Activated CD4-positive, alpha-beta memory T cell treated with anti-CD3 and anti-CD28 coated beads, Interleukin-2, amount 10 ng/mL, durations not matched to agents 7 days and 5 days (primary cell): ENCODE measurements at regions not wholly inside any gene's neighbourhood (a gene's known extent, or its start where the extent isn't known, plus 50 kb on each side); places are given as distances from the start of the nearest gene placed in this dataset.
A peak's percentile ranks its signal among the peaks of the same experiment; 100 is the strongest.

Experiments used
- CTCF ChIA-PET: fragments of 350-600 bp; sonication (Branson Sonifier 250); formaldehyde crosslinking; loops from one replicate; lab custom pipeline; 2021; ENCODE audit warnings: antibody characterized with exemption, inconsistent platforms; lab: Charles Lee
- POLR2A ChIA-PET: fragments of 350-600 bp; sonication (Branson Sonifier 250); formaldehyde crosslinking; loops from one replicate; lab custom pipeline; 2021; ENCODE audit warnings: antibody characterized with exemption; lab: Charles Lee
- DNase-seq: peaks from one replicate; pipeline ENCODE4 v3.0.0-alpha.2; 2020
- H3K27ac Mint-ChIP-seq: one replicate; pipeline ENCODE4 v1.8.0; 2021; ENCODE audit warnings: mild to moderate bottlenecking, mixed read lengths
- H3K27me3 Mint-ChIP-seq: one replicate; pipeline ENCODE4 v1.8.0; 2021; ENCODE audit warnings: mixed read lengths
- H3K36me3 Mint-ChIP-seq: one replicate; pipeline ENCODE4 v1.8.0; 2021; ENCODE audit warnings: low read depth, mixed read lengths
- H3K4me1 Mint-ChIP-seq: one replicate; pipeline ENCODE4 v1.8.0; 2021; ENCODE audit warnings: mixed read lengths
- H3K4me3 Mint-ChIP-seq: one replicate; pipeline ENCODE4 v1.8.0; 2021; ENCODE audit warnings: mild to moderate bottlenecking, mixed read lengths
- H3K9me3 Mint-ChIP-seq: one replicate; pipeline ENCODE4 v1.8.0; 2021; ENCODE audit warnings: mixed read lengths

- peaks cover 80% of the 10 kb centered on the region for H3K4me1 Mint-ChIP-seq
- peak overlapping the region; percentile 98 for H3K27ac Mint-ChIP-seq
- POLR2A ChIA-PET: interaction anchor here (0.7 to 15.6 kb wide), 57 partner anchors 10 to 403 kb away, joined by 3 to 630 read pairs (median 9); partner anchors contain the start of genes ARF6, DMAC2L, DNAAF2 and L2HGDH
- no peaks in the 10 kb centered on the region for H3K9me3 Mint-ChIP-seq
- peak; percentile 85 for DNase-seq
- H3K36me3 Mint-ChIP-seq: peaks cover 15% of the 10 kb centered on the region
- no peaks in the 10 kb centered on the region for H3K27me3 Mint-ChIP-seq
- CTCF ChIA-PET: interaction anchor here (0.7 to 7.0 kb wide), 28 partner anchors 16 to 368 kb away, joined by 3 to 134 read pairs (median 6); partner anchors contain the start of genes ARF6 and NEMF
- H3K4me3 Mint-ChIP-seq: peak overlapping the region; percentile 77
Observed at GRCh38 chr14:50001999-50002925, 109.4 kb downstream of the ARF6 start.

- Mint-ChIP-seq H3K36me3 (peaks cover 18% of the 10 kb centered on the region), H3K4me3 (peak overlapping the region; percentile 77), H3K27me3 (no peaks in the 10 kb centered on the region), H3K4me1 (peaks cover 78% of the 10 kb centered on the region), H3K27ac (peak overlapping the region; percentile 98), H3K9me3 (no peaks in the 10 kb centered on the region)
- DNase-seq: no peak
- POLR2A ChIA-PET: interaction anchor here (0.8 to 15.6 kb wide), 41 partner anchors 9 to 828 kb away, joined by 3 to 630 read pairs (median 33); partner anchors contain the start of genes ARF6, DNAAF2, NEMF and NIN
- CTCF ChIA-PET: interaction anchor here (0.9 to 7.0 kb wide), 18 partner anchors 24 to 150 kb away, joined by 3 to 134 read pairs (median 10); partner anchors contain the start of genes ARF6 and NEMF
Observed at GRCh38 chr14:50002926-50003212, 110.0 kb downstream of the ARF6 start.

- H3K27me3 Mint-ChIP-seq: no peaks in the 10 kb centered on the region
- peaks cover 76% of the 10 kb centered on the region for H3K4me1 Mint-ChIP-seq
- H3K27ac Mint-ChIP-seq: peak overlapping the region; percentile 98
- no peaks in the 10 kb centered on the region for H3K9me3 Mint-ChIP-seq
- DNase-seq: peak; percentile 88
- peak overlapping the region; percentile 77 for H3K4me3 Mint-ChIP-seq
- H3K36me3 Mint-ChIP-seq: peaks cover 18% of the 10 kb centered on the region
- CTCF ChIA-PET: interaction anchor here (0.8 to 7.0 kb wide), 23 partner anchors 12 to 308 kb away, joined by 3 to 134 read pairs (median 7); partner anchors contain the start of genes ARF6, NEMF and VCPKMT
- POLR2A ChIA-PET: interaction anchor here (0.7 to 15.6 kb wide), 43 partner anchors 9 to 828 kb away, joined by 3 to 630 read pairs (median 25); partner anchors contain the start of genes ARF6, DNAAF2, MAP4K5 and NEMF
Observed at GRCh38 chr14:50003213-50004021, 110.5 kb downstream of the ARF6 start.

GRCh38 chr14:50006141-50006540 is 110.2 kb downstream of the VCPKMT start:
- H3K36me3 Mint-ChIP-seq: peaks cover 35% of the 10 kb centered on the region
- no peak overlapping the region for H3K27ac Mint-ChIP-seq
- no peak overlapping the region for H3K4me3 Mint-ChIP-seq
- ChIA-PET CTCF (no interaction called here), POLR2A (interaction anchor here (8.9 kb wide), 1 partner anchor 33 kb away, joined by 209 read pairs; no protein-coding TSS in a partner anchor)
- DNase-seq: no peak
- no peaks in the 10 kb centered on the region for H3K27me3 Mint-ChIP-seq
- peaks cover 57% of the 10 kb centered on the region for H3K4me1 Mint-ChIP-seq
- no peaks in the 10 kb centered on the region for H3K9me3 Mint-ChIP-seq

- POLR2A ChIA-PET: interaction anchor here (1.1 to 8.9 kb wide), 2 partner anchors 32 to 37 kb away, joined by 4 to 209 read pairs; no protein-coding TSS in a partner anchor
- Mint-ChIP-seq H3K27ac (no peak overlapping the region), H3K9me3 (no peaks in the 10 kb centered on the region), H3K4me1 (peaks cover 49% of the 10 kb centered on the region), H3K4me3 (no peak overlapping the region), H3K27me3 (no peaks in the 10 kb centered on the region), H3K36me3 (peaks cover 36% of the 10 kb centered on the region)
- CTCF ChIA-PET: interaction anchor here (1.1 kb wide), 1 partner anchor 55 kb away, joined by 3 read pairs; no protein-coding TSS in a partner anchor
- no peak for DNase-seq
Observed at GRCh38 chr14:50007123-50007903, 109.1 kb downstream of the VCPKMT start.

- no peak overlapping the region for H3K4me3 Mint-ChIP-seq
- H3K9me3 Mint-ChIP-seq: no peaks in the 10 kb centered on the region
- H3K27ac Mint-ChIP-seq: no peak overlapping the region
- peaks cover 49% of the 10 kb centered on the region for H3K4me1 Mint-ChIP-seq
- H3K27me3 Mint-ChIP-seq: no peaks in the 10 kb centered on the region
- CTCF ChIA-PET: interaction anchor here (1.1 kb wide), 1 partner anchor 54 kb away, joined by 3 read pairs; no protein-coding TSS in a partner anchor
- H3K36me3 Mint-ChIP-seq: peaks cover 46% of the 10 kb centered on the region
- DNase-seq: no peak
- POLR2A ChIA-PET: interaction anchor here (0.9 kb wide), 1 partner anchor 12 kb away, joined by 3 read pairs; no protein-coding TSS in a partner anchor
Observed at GRCh38 chr14:50008562-50008961, 107.8 kb downstream of the VCPKMT start.

- Mint-ChIP-seq H3K9me3 (no peaks in the 10 kb centered on the region), H3K36me3 (peaks cover 47% of the 10 kb centered on the region), H3K27me3 (no peaks in the 10 kb centered on the region), H3K4me1 (peaks cover 46% of the 10 kb centered on the region), H3K27ac (no peak overlapping the region), H3K4me3 (no peak overlapping the region)
- no peak for DNase-seq
- ChIA-PET CTCF (no interaction called here), POLR2A (interaction anchor here (1.3 kb wide), 1 partner anchor 29 kb away, joined by 3 read pairs; no protein-coding TSS in a partner anchor)
Observed at GRCh38 chr14:50008974-50009373, 107.4 kb downstream of the VCPKMT start.

- Mint-ChIP-seq H3K9me3 (no peaks in the 10 kb centered on the region), H3K27ac (no peak overlapping the region), H3K27me3 (no peaks in the 10 kb centered on the region), H3K4me3 (no peak overlapping the region), H3K36me3 (peaks cover 47% of the 10 kb centered on the region), H3K4me1 (peaks cover 43% of the 10 kb centered on the region)
- DNase-seq: no peak
- POLR2A ChIA-PET: interaction anchor here (3.0 kb wide), 1 partner anchor 8 kb away, joined by 19 read pairs; no protein-coding TSS in a partner anchor
- CTCF ChIA-PET: no interaction called here
Observed at GRCh38 chr14:50010752-50011151, 105.6 kb downstream of the VCPKMT start.

- Mint-ChIP-seq H3K4me3 (no peak overlapping the region), H3K9me3 (no peaks in the 10 kb centered on the region), H3K27ac (no peak overlapping the region), H3K27me3 (no peaks in the 10 kb centered on the region), H3K36me3 (peaks cover 43% of the 10 kb centered on the region), H3K4me1 (peaks cover 45% of the 10 kb centered on the region)
- DNase-seq: no peak
- POLR2A ChIA-PET: interaction anchor here (3.0 kb wide), 1 partner anchor 8 kb away, joined by 19 read pairs; no protein-coding TSS in a partner anchor
- CTCF ChIA-PET: no interaction called here
Observed at GRCh38 chr14:50011242-50011641, 105.1 kb downstream of the VCPKMT start.

- no peaks in the 10 kb centered on the region for H3K9me3 Mint-ChIP-seq
- H3K4me1 Mint-ChIP-seq: peaks cover 37% of the 10 kb centered on the region
- ChIA-PET CTCF (no interaction called here), POLR2A (interaction anchor here (0.9 to 3.0 kb wide), 4 partner anchors 10 to 78 kb away, joined by 3 to 19 read pairs (median 7); no protein-coding TSS in a partner anchor)
- H3K36me3 Mint-ChIP-seq: peaks cover 35% of the 10 kb centered on the region
- no peak for DNase-seq
- no peak overlapping the region for H3K4me3 Mint-ChIP-seq
- H3K27ac Mint-ChIP-seq: no peak overlapping the region
- no peaks in the 10 kb centered on the region for H3K27me3 Mint-ChIP-seq
Observed at GRCh38 chr14:50012644-50013043, 103.7 kb downstream of the VCPKMT start.

- Mint-ChIP-seq H3K4me1 (peaks cover 32% of the 10 kb centered on the region), H3K27me3 (no peaks in the 10 kb centered on the region), H3K27ac (no peak overlapping the region), H3K4me3 (no peak overlapping the region), H3K9me3 (no peaks in the 10 kb centered on the region), H3K36me3 (peaks cover 36% of the 10 kb centered on the region)
- ChIA-PET CTCF (no interaction called here), POLR2A (interaction anchor here (0.9 to 3.0 kb wide), 4 partner anchors 11 to 77 kb away, joined by 3 to 19 read pairs (median 7); no protein-coding TSS in a partner anchor)
- no peak for DNase-seq
Observed at GRCh38 chr14:50013198-50013918, 103.0 kb downstream of the VCPKMT start.
